Hepatocyte (in vitro differentiated cells): ENCODE measurements at regions not wholly inside any gene's neighbourhood (a gene's known extent, or its start where the extent isn't known, plus 50 kb on each side); places are given as distances from the start of the nearest gene placed in this dataset.

Experiments used
- DNase-seq: peaks from one replicate; pipeline ENCODE4 v3.0.0-alpha.2; 2016; ENCODE audit warnings: low spot score
- H2AFZ ChIP-seq: fragments of 200-600 bp; sonication (generic); 2 replicates; pipeline ENCODE4 v1.6.0; 2016; ENCODE audit warnings: antibody characterized with exemption, mild to moderate bottlenecking
- H3K27ac ChIP-seq: fragments of 200-600 bp; sonication (generic); 2 replicates; pipeline ENCODE4 v1.5.1; 2016; ENCODE audit warnings: mild to moderate bottlenecking
- H3K27me3 ChIP-seq: fragments of 200-600 bp; sonication (generic); 2 replicates; pipeline ENCODE4 v1.6.1; 2016
- H3K36me3 ChIP-seq: fragments of 200-600 bp; sonication (generic); replicated peaks from 2 replicates; pipeline ENCODE4 v1.5.1; 2016; ENCODE audit warnings: low read depth; ENCODE audit not compliant: insufficient read depth
- H3K4me1 ChIP-seq: fragments of 200-600 bp; sonication (generic); 2 replicates; pipeline ENCODE4 v1.5.1; 2016; ENCODE audit warnings: mild to moderate bottlenecking, moderate library complexity; ENCODE audit not compliant: insufficient read depth
- H3K4me2 ChIP-seq: fragments of 200-600 bp; sonication (generic); 2 replicates; pipeline ENCODE4 v1.6.0; 2016
- H3K4me3 ChIP-seq: fragments of 200-600 bp; sonication (generic); 2 replicates; pipeline ENCODE4 v1.5.1; 2016; ENCODE audit warnings: mild to moderate bottlenecking
- H3K79me2 ChIP-seq: fragments of 200-600 bp; sonication (generic); 2 replicates; pipeline ENCODE4 v1.6.0; 2017; ENCODE audit warnings: mild to moderate bottlenecking
- H3K9me2 ChIP-seq: fragments of 200-600 bp; sonication (generic); replicated peaks from 2 replicates; pipeline ENCODE4 v1.6.0; 2017; ENCODE audit warnings: mild to moderate bottlenecking; ENCODE audit not compliant: insufficient read depth
- H3K9me3 ChIP-seq: fragments of 200-600 bp; sonication (generic); 2 replicates; pipeline ENCODE4 v1.5.1; 2016; ENCODE audit warnings: low read depth, mild to moderate bottlenecking
- H4K20me1 ChIP-seq: fragments of 200-600 bp; sonication (generic); 2 replicates; pipeline ENCODE4 v1.6.0; 2016; ENCODE audit warnings: mild to moderate bottlenecking; ENCODE audit not compliant: insufficient read depth, poor library complexity, severe bottlenecking
- CTCF ChIP-seq: fragments of 200-600 bp; sonication (generic); IDR thresholded peaks from 2 replicates; pipeline ENCODE4 v1.5.1; 2016; ENCODE audit warnings: antibody characterized with exemption, mild to moderate bottlenecking; ENCODE audit not compliant: poor library complexity
- EZH2 ChIP-seq: fragments of 200-600 bp; sonication (generic); IDR thresholded peaks from 2 replicates; pipeline ENCODE4 v1.6.1; 2016; ENCODE audit warnings: antibody characterized with exemption, mild to moderate bottlenecking, borderline replicate concordance
- EZH2phosphoT487 ChIP-seq: fragments of 200-600 bp; sonication (generic); IDR thresholded peaks from one replicate; pipeline ENCODE4 v1.6.1; 2018; ENCODE audit warnings: antibody characterized with exemption, mild to moderate bottlenecking, low read depth, moderate library complexity; ENCODE audit not compliant: unreplicated experiment, severe bottlenecking
- WGBS: methylation state at CpG from one replicate; pipeline ENCODE4 v1.1.6; 2016; ENCODE audit warnings: low lambda C conversion rate; ENCODE audit errors: missing lambda C conversion rate; 5-methylcytosine and 5-hydroxymethylcytosine counted together

GRCh38 chr2:160565099-160565845 lies 71.7 kb upstream of the RBMS1 start:
- no peaks in the 10 kb centered on the region for H3K36me3 ChIP-seq
- 85% methylated on average over 3 of the region's 3 CpGs for WGBS

GRCh38 chr2:160566717-160567116 lies 73.1 kb upstream of the RBMS1 start:
- no peak overlapping the region for H2AFZ ChIP-seq
- H3K27me3 ChIP-seq, result no peaks in the 10 kb centered on the region
- no peak overlapping the region for H3K27ac ChIP-seq
- no peak for DNase-seq
- no peak overlapping the region for H3K4me2 ChIP-seq
- H3K9me3 ChIP-seq, result no peaks in the 10 kb centered on the region
- no peaks in the 10 kb centered on the region for H3K79me2 ChIP-seq
- no peak overlapping the region for H3K4me3 ChIP-seq
- no peaks in the 10 kb centered on the region for H4K20me1 ChIP-seq
- no peak for TF ChIP-seq EZH2
- no peak for TF ChIP-seq EZH2phosphoT487
- no peak for TF ChIP-seq CTCF
- H3K4me1 ChIP-seq, result no peaks in the 10 kb centered on the region
- H3K9me2 ChIP-seq, result no peaks in the 10 kb centered on the region
- H3K36me3 ChIP-seq, result no peaks in the 10 kb centered on the region

More at GRCh38 chr2:160565099-160565845, 71.7 kb upstream of the RBMS1 start:
- DNase-seq, result no peak
- no peaks in the 10 kb centered on the region for H4K20me1 ChIP-seq
- no peaks in the 10 kb centered on the region for H3K79me2 ChIP-seq
- H3K4me2 ChIP-seq, result no peak overlapping the region
- no peak overlapping the region for H2AFZ ChIP-seq
- H3K9me3 ChIP-seq, result no peaks in the 10 kb centered on the region
- TF ChIP-seq EZH2phosphoT487, result no peak
- TF ChIP-seq EZH2, result no peak
- TF ChIP-seq CTCF, result no peak
- no peaks in the 10 kb centered on the region for H3K9me2 ChIP-seq
- no peaks in the 10 kb centered on the region for H3K4me1 ChIP-seq
- H3K27me3 ChIP-seq, result no peaks in the 10 kb centered on the region
- no peak overlapping the region for H3K27ac ChIP-seq
- H3K4me3 ChIP-seq, result no peak overlapping the region

GRCh38 chr2:160568856-160569255 lies 75.2 kb upstream of the RBMS1 start:
- H3K4me1 ChIP-seq, result no peaks in the 10 kb centered on the region
- H2AFZ ChIP-seq, result no peak overlapping the region
- no peaks in the 10 kb centered on the region for H3K9me2 ChIP-seq
- H3K27me3 ChIP-seq, result no peaks in the 10 kb centered on the region
- no peaks in the 10 kb centered on the region for H4K20me1 ChIP-seq
- DNase-seq, result no peak
- WGBS, result 95% methylated on average over 3 of the region's 3 CpGs
- no peaks in the 10 kb centered on the region for H3K79me2 ChIP-seq
- H3K27ac ChIP-seq, result no peak overlapping the region
- no peak overlapping the region for H3K4me3 ChIP-seq
- H3K36me3 ChIP-seq, result no peaks in the 10 kb centered on the region
- no peaks in the 10 kb centered on the region for H3K9me3 ChIP-seq
- TF ChIP-seq EZH2, result no peak
- TF ChIP-seq EZH2phosphoT487, result no peak
- TF ChIP-seq CTCF, result no peak
- H3K4me2 ChIP-seq, result no peak overlapping the region

- H3K9me2 ChIP-seq, result no peaks in the 10 kb centered on the region
These were observed 76.8 kb upstream of the RBMS1 start for GRCh38 chr2:160570376-160570775.

More at GRCh38 chr2:160570376-160570775, 76.8 kb upstream of the RBMS1 start:
- DNase-seq, result no peak
- H3K36me3 ChIP-seq, result no peaks in the 10 kb centered on the region
- no peak overlapping the region for H3K27ac ChIP-seq
- H3K4me2 ChIP-seq, result no peak overlapping the region
- WGBS, result 98% methylated on average over 2 of the region's 2 CpGs
- H3K4me1 ChIP-seq, result no peaks in the 10 kb centered on the region
- H3K79me2 ChIP-seq, result no peaks in the 10 kb centered on the region
- no peak overlapping the region for H2AFZ ChIP-seq
- H3K9me3 ChIP-seq, result no peaks in the 10 kb centered on the region
- TF ChIP-seq CTCF, result no peak
- TF ChIP-seq EZH2, result no peak
- TF ChIP-seq EZH2phosphoT487, result no peak
- H3K27me3 ChIP-seq, result no peaks in the 10 kb centered on the region
- no peak overlapping the region for H3K4me3 ChIP-seq
- no peaks in the 10 kb centered on the region for H4K20me1 ChIP-seq
